Kidney (tissue), 13 donors: ENCODE measurements at regions not wholly inside any gene's neighbourhood (a gene's known extent, or its start where the extent isn't known, plus 50 kb on each side); places are given as distances from the start of the nearest gene placed in this dataset.

Source experiments
- DNase-seq, 5 donors: peaks; one replicate each; pipeline ENCODE4 v3.0.0-alpha.2; 2013 to 2020
- FAIRE-seq: peaks from 2 replicates; lab custom pipeline; 2012; peaks lifted over from hg19 to GRCh38; lab: Jason Lieb, UNC
- H3K27ac ChIP-seq, 2 donors: one replicate each; pipeline ENCODE4 v1.7.0; 2013; ENCODE audit warnings: low read depth in 2 of 2, low read length in 2 of 2, inconsistent platforms in 1 of 2
- H3K27me3 ChIP-seq: one replicate; pipeline ENCODE4 v1.7.1; 2013; ENCODE audit warnings: low read length, inconsistent platforms; ENCODE audit not compliant: control insufficient read depth, insufficient read depth
- H3K36me3 ChIP-seq, 3 donors: one replicate each; pipeline versions ENCODE4 v1.7.0 to v1.7.1; 2013; ENCODE audit warnings: low read length in 3 of 3, control low read depth in 1 of 3, inconsistent platforms in 1 of 3; ENCODE audit not compliant: insufficient read depth in 3 of 3, control insufficient read depth in 2 of 3
- H3K4me1 ChIP-seq, 3 donors: one replicate each; pipeline versions ENCODE4 v1.7.0 to v1.7.1; 2013; ENCODE audit warnings: low read length in 3 of 3, inconsistent platforms in 1 of 3, low read depth in 1 of 3; ENCODE audit not compliant: control insufficient read depth in 2 of 3, insufficient read depth in 2 of 3
- H3K4me3 ChIP-seq, 3 donors: one replicate each; pipeline versions ENCODE4 v1.7.0 to v1.8.1; 2013; ENCODE audit warnings: low read length in 3 of 3, control low read depth in 1 of 3, inconsistent platforms in 1 of 3
- H3K9ac ChIP-seq, 3 donors: one replicate each; pipeline versions ENCODE4 v1.7.0 to v1.7.1; 2013; ENCODE audit warnings: low read length in 3 of 3, control low read depth in 1 of 3, inconsistent platforms in 1 of 3
- H3K9me3 ChIP-seq, 3 donors: one replicate each; pipeline versions ENCODE4 v1.7.0 to v1.7.1; 2013; ENCODE audit warnings: low read length in 3 of 3, control low read depth in 1 of 3, inconsistent platforms in 1 of 3; ENCODE audit not compliant: control insufficient read depth in 2 of 3, insufficient read depth in 1 of 3
- CTCF ChIP-seq: IDR thresholded peaks from 3 replicates; pipeline ENCODE4 v1.5.1; 2012; ENCODE audit warnings: mild to moderate bottlenecking, moderate library complexity, borderline replicate concordance; ENCODE audit not compliant: insufficient read depth; ENCODE audit errors: extremely low read depth
- intact Hi-C: fragments of 100-400 bp; cut with DNase I; formaldehyde crosslinking; loops from one replicate; pipeline ENCODE4 v1.11.1; 2022
- donor health status: control.
- donor health status: control.
- donor health status: control.
- donor health status: control.
- donor health status: control.
- donor health status: DM: yes; HTN: yes; CAD: no.
- donor health status: Normal renal cell carcinoma (clear cell type).

GRCh38 chr14:22502007-22502406, 87.0 kb downstream of the DAD1 start:
- DNase-seq (peak in 1 of 5 donors; percentile 65), FAIRE-seq (no peak)
- TF ChIP-seq CTCF, result no peak
- Histone ChIP-seq H3K9me3 (no peaks in the 10 kb centered on the region), H3K4me1 (peaks cover 0 to 16% (median 2%) of the 10 kb centered on the region in 3 donors), H3K27ac (no peak overlapping the region), H3K36me3 (no peaks in the 10 kb centered on the region), H3K4me3 (no peak overlapping the region), H3K27me3 (no peaks in the 10 kb centered on the region), H3K9ac (no peak overlapping the region)
- intact Hi-C loops, result no loop called here

GRCh38 chr14:22500954-22501726, 87.9 kb downstream of the DAD1 start:
- intact Hi-C loops, result no loop called here
- no peaks in the 10 kb centered on the region for H3K36me3 ChIP-seq
- H3K9me3 ChIP-seq, result no peaks in the 10 kb centered on the region
- no peaks in the 10 kb centered on the region for H3K27me3 ChIP-seq
- H3K4me1 ChIP-seq, result peaks cover 0 to 16% (median 2%) of the 10 kb centered on the region in 3 donors
- no peak for TF ChIP-seq CTCF
- H3K4me3 ChIP-seq, result peak overlapping the region in 1 of 3 donors; percentile 0
- no peak overlapping the region for H3K9ac ChIP-seq
- no peak for DNase-seq
- H3K27ac ChIP-seq, result peak overlapping the region in 1 of 2 donors; percentile 15
- FAIRE-seq, result no peak

- Histone ChIP-seq H3K9me3 (no peaks in the 10 kb centered on the region), H3K4me3 (peak overlapping the region in 1 of 3 donors; percentile 0), H3K27me3 (no peaks in the 10 kb centered on the region), H3K27ac (peak overlapping the region in 1 of 2 donors; percentile 15), H3K36me3 (no peaks in the 10 kb centered on the region), H3K4me1 (peaks cover 0 to 16% (median 3%) of the 10 kb centered on the region in 3 donors), H3K9ac (no peak overlapping the region)
- no peak for DNase-seq
- intact Hi-C loops, result no loop called here
- FAIRE-seq, result no peak
- TF ChIP-seq CTCF, result no peak
Observed at GRCh38 chr14:22500525-22500924, 88.5 kb downstream of the DAD1 start.
